GM18861 (cell line): ENCODE measurements at regions not wholly inside any gene's neighbourhood (a gene's known extent, or its start where the extent isn't known, plus 50 kb on each side); places are given as distances from the start of the nearest gene placed in this dataset.
"Not testable (repeated sequence)": the region's sequence is repeated elsewhere in the genome, so short reads cannot be mapped to it uniquely, and the experiment has no call there.

Experiments used
- ATAC-seq: cut with Tn5 transposase; IDR thresholded peaks from one replicate; pipeline ENCODE4 v1.9.1; 2021; ENCODE audit not compliant: unreplicated experiment

GRCh38 chr4:124432500-124432899 is 280.0 kb downstream of the ANKRD50 start:
- ATAC-seq = no peak

GRCh38 chr4:124433044-124433443 is 279.5 kb downstream of the ANKRD50 start:
- ATAC-seq = no peak

GRCh38 chr4:124433500-124433899 is 279.0 kb downstream of the ANKRD50 start:
- no peak for ATAC-seq

- no peak for ATAC-seq
Measured at GRCh38 chr4:124435274-124435950, 277.1 kb downstream of the ANKRD50 start.

GRCh38 chr4:124437853-124438495 is 274.6 kb downstream of the ANKRD50 start:
- ATAC-seq = no peak

- ATAC-seq = no peak
Measured at GRCh38 chr4:124445071-124445470, 267.5 kb downstream of the ANKRD50 start.

- no peak for ATAC-seq
Measured at GRCh38 chr4:124449881-124450280, 262.7 kb downstream of the ANKRD50 start.

GRCh38 chr4:124450851-124451250 is 261.7 kb downstream of the ANKRD50 start:
- no peak for ATAC-seq

GRCh38 chr4:124454772-124455270 is 257.7 kb downstream of the ANKRD50 start:
- ATAC-seq = no peak

- ATAC-seq = no peak
Measured at GRCh38 chr4:124455671-124456070, 256.9 kb downstream of the ANKRD50 start.

- no peak for ATAC-seq
Measured at GRCh38 chr4:124459196-124459940, 253.2 kb downstream of the ANKRD50 start.

- ATAC-seq = no peak
Measured at GRCh38 chr4:124459941-124460310, 252.6 kb downstream of the ANKRD50 start.

GRCh38 chr4:124461592-124461991 is 250.9 kb downstream of the ANKRD50 start:
- not testable (repeated sequence) for ATAC-seq

- ATAC-seq = no peak
Measured at GRCh38 chr4:124462954-124463828, 249.3 kb downstream of the ANKRD50 start.

- no peak for ATAC-seq
Measured at GRCh38 chr4:124464836-124465235, 247.7 kb downstream of the ANKRD50 start.

- ATAC-seq = no peak
Measured at GRCh38 chr4:124468360-124468759, 244.2 kb downstream of the ANKRD50 start.

GRCh38 chr4:124469981-124470380 is 242.6 kb downstream of the ANKRD50 start:
- no peak for ATAC-seq

- ATAC-seq = no peak
Measured at GRCh38 chr4:124478470-124478869, 234.1 kb downstream of the ANKRD50 start.

- ATAC-seq = no peak
Measured at GRCh38 chr4:124480061-124480460, 232.5 kb downstream of the ANKRD50 start.

- ATAC-seq = no peak
Measured at GRCh38 chr4:124481123-124481522, 231.4 kb downstream of the ANKRD50 start.
